ENCODE measurements at regions not wholly inside any gene's neighbourhood (a gene's known extent, or its start where the extent isn't known, plus 50 kb on each side); places are given as distances from the start of the nearest gene placed in this dataset.

- DNase-seq (ENCODE audit: low read depth): no peak
- no peak overlapping the region for H3K4me3 ChIP-seq (ENCODE audit: low read length)
- TF ChIP-seq CTCF (conservative IDR thresholded peaks at IDR 0.05; ENCODE audit: low read depth, low read length): no peak
These were observed 122.1 kb downstream of the LRIG2 start for GRCh38 chr1:113194846-113195830.

GRCh38 chr1:113197719-113198330 is 124.8 kb downstream of the LRIG2 start:
- DNase-seq (ENCODE audit: low read depth): no peak
- no peak overlapping the region for H3K4me3 ChIP-seq (ENCODE audit: low read length)
- no peak for TF ChIP-seq CTCF (conservative IDR thresholded peaks at IDR 0.05; ENCODE audit: low read depth, low read length)

- no peak for TF ChIP-seq CTCF (conservative IDR thresholded peaks at IDR 0.05; ENCODE audit: low read depth, low read length)
- no peak overlapping the region for H3K4me3 ChIP-seq (ENCODE audit: low read length)
- DNase-seq (ENCODE audit: low read depth): no peak
These were observed 125.8 kb downstream of the LRIG2 start for GRCh38 chr1:113198806-113199205.

GRCh38 chr1:113199760-113200455 is 126.9 kb downstream of the LRIG2 start:
- TF ChIP-seq CTCF (conservative IDR thresholded peaks at IDR 0.05; ENCODE audit: low read depth, low read length): no peak
- DNase-seq (ENCODE audit: low read depth): no peak
- H3K4me3 ChIP-seq (ENCODE audit: low read length): no peak overlapping the region

GRCh38 chr1:113201560-113201959 is 128.6 kb downstream of the LRIG2 start:
- H3K4me3 ChIP-seq (ENCODE audit: low read length): no peak overlapping the region
- TF ChIP-seq CTCF (conservative IDR thresholded peaks at IDR 0.05; ENCODE audit: low read depth, low read length): no peak
- no peak for DNase-seq (ENCODE audit: low read depth)

GRCh38 chr1:113205980-113206766 is 133.2 kb downstream of the LRIG2 start:
- no peak for DNase-seq (ENCODE audit: low read depth)
- no peak overlapping the region for H3K4me3 ChIP-seq (ENCODE audit: low read length)
- no peak for TF ChIP-seq CTCF (conservative IDR thresholded peaks at IDR 0.05; ENCODE audit: low read depth, low read length)

Data from retinal pigment epithelial cell (primary cell).